Neutrophil (primary cell): ENCODE measurements at regions not wholly inside any gene's neighbourhood (a gene's known extent, or its start where the extent isn't known, plus 50 kb on each side); places are given as distances from the start of the nearest gene placed in this dataset.

Experiments used
- H3K27ac ChIP-seq: fragments of 200-600 bp; sonication (generic); 2 replicates; pipeline ENCODE4 v1.5.1; 2016; ENCODE audit warnings: mild to moderate bottlenecking, moderate library complexity
- H3K27me3 ChIP-seq: fragments of 200-600 bp; sonication (generic); 2 replicates; pipeline ENCODE4 v1.6.0; 2016; ENCODE audit warnings: mild to moderate bottlenecking
- H3K36me3 ChIP-seq: fragments of 200-600 bp; sonication (generic); 2 replicates; pipeline ENCODE4 v1.5.1; 2017
- H3K4me1 ChIP-seq, 2 experiments: fragments of 200-600 bp in 1 of 2; sonication (generic) in 1 of 2; 1 replicate in 1 of 2; 2 replicates in 1 of 2; pipeline versions ENCODE4 v1.5.1 to v1.6.1; 2013 to 2016; ENCODE audit warnings: low read depth in 1 of 2, low read length in 1 of 2, mild to moderate bottlenecking in 1 of 2, moderate library complexity in 1 of 2; ENCODE audit not compliant: control insufficient read depth in 1 of 2, insufficient read depth in 1 of 2
- H3K4me3 ChIP-seq, 2 experiments: fragments of 200-600 bp in 1 of 2; sonication (generic) in 1 of 2; 1 replicate in 1 of 2; 2 replicates in 1 of 2; pipeline ENCODE4 v1.5.1; 2013 to 2016; ENCODE audit warnings: low read depth in 1 of 2, low read length in 1 of 2, mild to moderate bottlenecking in 1 of 2, moderate library complexity in 1 of 2
- H3K9me3 ChIP-seq: fragments of 200-600 bp; sonication (generic); 2 replicates; pipeline ENCODE4 v1.5.1; 2016
- TF ChIP-seq, protein P1 (sequence below): fragments of 200-600 bp; sonication (generic); IDR thresholded peaks from 2 replicates; pipeline ENCODE4 v1.5.1; 2016; ENCODE audit warnings: antibody characterized with exemption

DNA sequence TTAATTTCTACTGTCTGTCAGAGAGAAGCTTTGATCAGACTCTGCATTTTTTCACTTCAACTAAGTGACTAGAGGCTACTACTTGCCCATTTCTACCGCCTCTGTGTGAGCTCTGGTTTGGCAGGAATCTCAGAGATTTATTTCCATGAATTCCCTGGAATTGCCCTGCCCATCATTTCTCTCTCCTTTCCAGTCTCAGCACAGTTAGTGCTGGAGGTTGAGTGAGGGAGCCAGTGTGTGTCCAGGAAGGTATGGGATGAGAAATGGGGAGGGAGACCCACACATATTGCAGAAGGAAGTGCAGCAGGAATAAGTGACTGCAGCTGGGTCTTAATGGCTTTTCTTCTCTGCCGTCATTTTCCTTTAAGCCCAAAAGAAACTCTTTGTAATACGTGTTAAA, 443.1 kb upstream of the ZNF462 start:
- Histone ChIP-seq H3K27ac (no peak overlapping the region), H3K36me3 (no peaks in the 10 kb centered on the region), H3K4me1 (no peaks in the 10 kb centered on the region), H3K4me3 (no peak overlapping the region), H3K27me3 (no peaks in the 10 kb centered on the region), H3K9me3 (no peaks in the 10 kb centered on the region)
- TF ChIP-seq, protein P1, sequence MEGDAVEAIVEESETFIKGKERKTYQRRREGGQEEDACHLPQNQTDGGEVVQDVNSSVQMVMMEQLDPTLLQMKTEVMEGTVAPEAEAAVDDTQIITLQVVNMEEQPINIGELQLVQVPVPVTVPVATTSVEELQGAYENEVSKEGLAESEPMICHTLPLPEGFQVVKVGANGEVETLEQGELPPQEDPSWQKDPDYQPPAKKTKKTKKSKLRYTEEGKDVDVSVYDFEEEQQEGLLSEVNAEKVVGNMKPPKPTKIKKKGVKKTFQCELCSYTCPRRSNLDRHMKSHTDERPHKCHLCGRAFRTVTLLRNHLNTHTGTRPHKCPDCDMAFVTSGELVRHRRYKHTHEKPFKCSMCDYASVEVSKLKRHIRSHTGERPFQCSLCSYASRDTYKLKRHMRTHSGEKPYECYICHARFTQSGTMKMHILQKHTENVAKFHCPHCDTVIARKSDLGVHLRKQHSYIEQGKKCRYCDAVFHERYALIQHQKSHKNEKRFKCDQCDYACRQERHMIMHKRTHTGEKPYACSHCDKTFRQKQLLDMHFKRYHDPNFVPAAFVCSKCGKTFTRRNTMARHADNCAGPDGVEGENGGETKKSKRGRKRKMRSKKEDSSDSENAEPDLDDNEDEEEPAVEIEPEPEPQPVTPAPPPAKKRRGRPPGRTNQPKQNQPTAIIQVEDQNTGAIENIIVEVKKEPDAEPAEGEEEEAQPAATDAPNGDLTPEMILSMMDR: no peak

DNA sequence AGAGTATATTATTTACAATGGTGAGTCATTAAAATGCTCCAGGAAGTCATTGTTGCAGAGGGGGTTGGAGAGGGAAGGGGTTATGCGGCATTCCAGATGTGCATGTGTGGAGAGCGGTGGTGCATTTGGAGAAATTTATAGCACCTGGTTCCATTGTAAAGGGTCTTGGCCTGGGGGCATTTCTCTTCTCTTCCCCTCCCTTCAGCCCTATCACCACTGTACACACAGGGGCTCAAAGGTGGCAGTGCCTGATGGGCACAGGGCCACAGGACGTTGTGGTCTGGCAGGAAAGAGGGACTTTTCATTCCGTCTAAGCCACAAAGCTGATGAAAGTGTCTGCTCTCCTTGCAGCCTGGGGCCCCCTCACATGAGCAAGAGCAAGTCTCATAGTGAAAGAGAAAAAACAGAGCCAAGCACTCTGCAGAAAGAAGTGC, 442.4 kb upstream of the ZNF462 start:
- TF ChIP-seq, protein P1: no peak
- no peak overlapping the region for H3K27ac ChIP-seq
- H3K36me3 ChIP-seq: no peaks in the 10 kb centered on the region
- no peaks in the 10 kb centered on the region for H3K4me1 ChIP-seq
- H3K9me3 ChIP-seq: no peaks in the 10 kb centered on the region
- no peaks in the 10 kb centered on the region for H3K27me3 ChIP-seq
- no peak overlapping the region for H3K4me3 ChIP-seq

DNA sequence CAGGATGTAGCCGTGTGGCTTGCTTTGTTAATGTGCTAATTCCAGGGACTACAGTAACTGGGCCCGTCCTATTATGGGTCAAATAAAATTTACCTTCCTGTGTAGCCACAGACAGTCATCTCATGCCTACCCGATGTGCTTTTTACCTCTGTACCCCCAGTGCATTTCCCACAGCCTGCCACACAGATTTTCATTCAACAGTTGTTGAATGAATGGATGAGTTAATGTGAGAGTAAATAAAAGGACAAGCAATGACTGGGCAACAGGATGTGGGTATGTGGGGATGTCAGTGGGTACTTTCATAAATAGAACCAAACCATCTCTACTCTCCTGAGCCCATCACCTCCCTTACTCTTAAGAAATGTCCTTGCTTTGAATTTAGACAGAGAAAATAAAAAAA, 441.2 kb upstream of the ZNF462 start:
- Histone ChIP-seq H3K4me3 (no peak overlapping the region), H3K9me3 (no peaks in the 10 kb centered on the region), H3K27ac (no peak overlapping the region), H3K36me3 (no peaks in the 10 kb centered on the region), H3K4me1 (no peaks in the 10 kb centered on the region), H3K27me3 (no peaks in the 10 kb centered on the region)
- TF ChIP-seq, protein P1: no peak

DNA sequence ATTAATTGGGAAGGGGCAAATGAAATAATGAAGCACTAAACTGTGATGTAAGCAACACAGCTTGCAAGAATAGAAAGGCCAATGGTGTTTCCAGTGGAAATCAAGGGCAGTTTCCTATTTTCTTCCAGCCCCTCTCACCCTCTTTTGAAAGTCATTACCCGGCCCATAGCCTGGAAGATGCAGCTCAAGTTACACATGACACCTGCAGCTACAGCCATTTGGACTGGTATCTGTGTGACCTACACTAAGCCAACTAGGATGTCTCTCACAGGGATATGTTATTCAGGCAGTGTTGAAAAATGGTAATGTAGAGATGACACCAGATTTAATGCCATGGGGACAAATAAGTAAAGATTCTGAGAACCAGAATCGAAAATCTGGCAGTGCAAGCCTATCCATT, 439.4 kb upstream of the ZNF462 start:
- Histone ChIP-seq H3K4me1 (no peaks in the 10 kb centered on the region), H3K9me3 (no peaks in the 10 kb centered on the region), H3K36me3 (no peaks in the 10 kb centered on the region), H3K27ac (no peak overlapping the region), H3K4me3 (no peak overlapping the region), H3K27me3 (no peaks in the 10 kb centered on the region)
- TF ChIP-seq, protein P1: no peak

GRCh38 chr9:106432631-106433030, 430.3 kb upstream of the ZNF462 start:
- Histone ChIP-seq H3K9me3 (no peaks in the 10 kb centered on the region), H3K27me3 (no peaks in the 10 kb centered on the region), H3K27ac (no peak overlapping the region), H3K36me3 (no peaks in the 10 kb centered on the region), H3K4me1 (no peaks in the 10 kb centered on the region), H3K4me3 (no peak overlapping the region)
- TF ChIP-seq, protein P1: no peak

DNA sequence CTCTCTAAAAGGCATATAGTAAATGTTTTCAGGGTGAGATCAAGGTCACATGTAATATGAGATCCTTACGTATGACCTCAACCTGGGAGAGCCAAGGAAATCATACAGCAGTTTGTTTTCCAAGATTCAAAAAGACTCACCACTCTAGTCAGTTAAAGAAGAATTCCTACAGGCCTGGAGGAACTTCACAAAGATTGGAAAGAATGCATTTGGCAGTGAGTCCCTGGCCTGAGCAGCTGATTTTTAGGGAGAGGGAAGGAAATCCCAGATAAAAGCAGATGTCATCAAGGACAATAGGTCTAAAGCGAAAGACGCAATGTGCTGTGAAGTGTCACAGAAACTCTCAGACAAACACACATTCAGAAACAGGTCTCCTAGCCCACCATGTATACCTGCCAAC, 424.0 kb upstream of the ZNF462 start:
- Histone ChIP-seq H3K27me3 (no peaks in the 10 kb centered on the region), H3K4me3 (no peak overlapping the region), H3K27ac (no peak overlapping the region), H3K9me3 (no peaks in the 10 kb centered on the region), H3K36me3 (no peaks in the 10 kb centered on the region), H3K4me1 (no peaks in the 10 kb centered on the region)
- TF ChIP-seq, protein P1: no peak
